ENCODE measurements at regions not wholly inside any gene's neighbourhood (a gene's known extent, or its start where the extent isn't known, plus 50 kb on each side); places are given as distances from the start of the nearest gene placed in this dataset.

DNA sequence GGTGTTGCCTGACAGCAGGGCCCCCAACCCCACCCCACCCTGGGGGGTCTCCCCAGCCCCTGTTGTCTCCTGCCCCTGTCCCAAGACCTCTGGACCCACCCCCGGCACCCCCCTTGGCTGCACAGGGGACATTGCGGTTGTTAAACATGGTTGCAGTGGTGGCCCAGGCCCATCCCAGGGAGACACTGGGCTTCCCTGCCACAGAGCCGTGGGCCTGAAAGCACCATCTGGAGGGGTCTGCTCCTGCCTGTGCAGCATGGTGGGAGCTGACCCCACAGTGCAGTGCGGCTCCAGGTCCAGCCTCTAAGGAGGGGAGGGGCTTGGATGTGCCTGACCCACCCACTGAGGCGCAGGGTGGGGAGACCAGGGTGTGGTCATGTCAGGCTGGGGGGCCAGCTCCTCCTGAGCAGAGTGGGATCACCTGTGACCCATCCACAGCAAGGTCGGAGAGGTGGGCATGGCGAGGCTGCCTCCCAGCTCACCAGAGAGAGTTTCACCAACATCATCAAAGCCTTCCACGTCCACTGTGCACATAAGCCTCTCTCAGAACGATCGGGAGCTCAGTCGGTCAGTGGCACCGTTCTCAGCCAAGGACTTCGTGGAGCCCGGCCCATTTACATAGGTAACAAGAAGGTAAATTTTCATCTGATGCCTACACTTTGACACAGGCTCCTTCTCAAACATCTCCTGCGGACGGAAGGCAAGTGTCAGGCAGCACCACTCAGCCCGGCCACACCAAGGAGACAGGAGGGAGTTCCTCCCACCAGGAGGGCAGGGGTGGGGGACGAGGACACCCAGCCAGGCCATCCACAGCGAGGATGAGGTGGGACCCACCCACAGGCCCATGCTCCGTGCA lies 201.1 kb downstream of the BRD1 start:
- DNase-seq = no peak

DNA sequence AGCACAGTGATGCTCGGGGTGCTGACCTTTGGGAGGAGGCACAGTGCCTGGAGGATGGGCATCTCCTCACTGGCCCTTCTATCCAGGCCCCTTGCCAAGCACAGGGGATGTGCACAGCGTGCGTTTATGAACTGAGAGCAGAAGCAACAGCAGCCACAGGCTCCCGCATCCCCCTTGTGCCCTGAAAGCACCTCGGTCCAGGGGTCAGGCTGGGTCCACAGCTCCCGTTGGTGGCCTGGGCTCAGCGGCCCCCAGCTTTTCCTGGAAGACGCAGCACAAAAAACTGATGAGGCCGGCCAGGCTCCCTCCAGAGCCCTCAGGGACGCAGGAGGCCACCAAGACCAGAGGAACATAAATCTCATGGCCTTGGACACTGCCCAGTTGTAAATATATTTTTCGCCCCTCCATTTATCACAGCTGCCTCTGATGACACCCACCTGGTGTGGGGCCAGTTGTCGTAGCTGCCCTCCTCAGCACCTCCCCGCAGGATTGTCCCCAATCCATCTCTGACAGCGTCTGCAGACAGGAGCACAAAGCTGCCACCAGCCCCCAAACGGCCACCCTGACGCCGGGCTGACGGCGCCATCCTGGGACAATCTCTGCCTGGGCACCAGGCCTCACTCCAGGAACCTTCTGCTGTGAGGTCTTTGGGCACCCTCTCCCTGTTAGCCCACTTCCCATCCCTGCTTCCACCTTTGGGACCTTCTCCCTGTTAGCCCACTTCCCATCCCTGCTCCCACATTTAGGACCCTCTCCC lies 203.1 kb downstream of the BRD1 start:
- no peak for DNase-seq

- no peak for DNase-seq
These were observed 204.0 kb downstream of the BRD1 start for GRCh38 chr22:49623715-49624114.

GRCh38 chr22:49623176-49623575 lies 204.5 kb downstream of the BRD1 start:
- no peak for DNase-seq

GRCh38 chr22:49622241-49623105 lies 205.2 kb downstream of the BRD1 start:
- no peak for DNase-seq

- no peak for DNase-seq
These were observed 206.0 kb downstream of the BRD1 start for GRCh38 chr22:49621601-49622210.

DNA sequence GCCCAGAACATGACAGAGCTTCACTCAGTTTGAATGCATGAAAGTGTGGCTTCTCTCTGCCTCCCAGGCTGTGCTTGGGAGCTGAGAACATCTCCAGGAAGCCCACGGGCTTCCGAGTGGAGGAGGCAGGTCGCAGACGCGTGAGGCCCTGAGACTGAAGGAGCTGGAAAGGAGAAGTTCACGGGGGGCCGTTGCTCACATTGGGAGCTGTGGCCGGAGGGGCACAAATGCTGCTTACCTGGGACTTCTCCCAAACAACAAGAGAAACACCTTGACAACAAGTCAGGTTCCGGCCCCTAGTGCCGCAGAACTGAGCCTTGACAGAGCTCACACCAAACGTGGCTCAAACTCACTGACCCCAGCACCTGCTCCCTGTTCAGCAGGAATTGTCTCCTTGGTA lies 207.0 kb downstream of the BRD1 start:
- no peak for DNase-seq

- DNase-seq = no peak
These were observed 207.6 kb downstream of the BRD1 start for GRCh38 chr22:49620003-49620556.

DNA sequence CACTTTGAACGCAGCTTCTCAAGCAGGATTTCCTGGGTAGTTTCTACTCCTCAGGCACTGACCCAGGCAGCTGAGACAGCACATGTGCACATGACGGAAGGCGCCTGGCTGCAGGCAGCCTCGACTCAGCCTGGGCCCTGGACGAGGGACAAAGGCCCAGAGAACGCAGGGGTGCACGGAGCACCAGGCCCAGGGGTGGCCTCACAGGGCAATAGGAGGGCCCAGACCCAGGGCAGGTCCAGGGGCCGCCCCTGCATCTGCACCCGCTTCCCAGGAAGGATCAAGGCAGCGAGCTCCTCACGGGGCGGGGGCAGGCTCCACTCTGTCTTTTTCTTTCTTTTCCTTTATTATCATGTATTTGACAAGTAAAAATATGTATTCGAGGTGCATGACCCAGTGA lies 208.4 kb downstream of the BRD1 start:
- no peak for DNase-seq

DNA sequence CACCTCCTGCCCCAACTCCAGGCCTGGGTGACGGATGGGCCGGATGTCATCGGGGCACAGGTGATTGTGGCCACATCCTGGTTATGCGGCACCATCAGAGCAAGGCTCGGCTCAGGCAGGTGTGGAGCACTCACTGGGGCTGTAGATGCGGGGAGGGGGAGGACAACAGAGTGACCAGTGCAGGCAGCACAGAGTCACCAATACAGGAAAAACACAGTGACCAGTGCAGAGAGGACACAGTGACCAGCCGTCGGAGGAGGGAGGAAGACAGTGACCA lies 209.1 kb downstream of the BRD1 start:
- no peak for DNase-seq

- no peak for DNase-seq
These were observed 209.6 kb downstream of the BRD1 start for GRCh38 chr22:49617866-49618676.

GRCh38 chr22:49617264-49617663 lies 210.4 kb downstream of the BRD1 start:
- DNase-seq = no peak

DNA sequence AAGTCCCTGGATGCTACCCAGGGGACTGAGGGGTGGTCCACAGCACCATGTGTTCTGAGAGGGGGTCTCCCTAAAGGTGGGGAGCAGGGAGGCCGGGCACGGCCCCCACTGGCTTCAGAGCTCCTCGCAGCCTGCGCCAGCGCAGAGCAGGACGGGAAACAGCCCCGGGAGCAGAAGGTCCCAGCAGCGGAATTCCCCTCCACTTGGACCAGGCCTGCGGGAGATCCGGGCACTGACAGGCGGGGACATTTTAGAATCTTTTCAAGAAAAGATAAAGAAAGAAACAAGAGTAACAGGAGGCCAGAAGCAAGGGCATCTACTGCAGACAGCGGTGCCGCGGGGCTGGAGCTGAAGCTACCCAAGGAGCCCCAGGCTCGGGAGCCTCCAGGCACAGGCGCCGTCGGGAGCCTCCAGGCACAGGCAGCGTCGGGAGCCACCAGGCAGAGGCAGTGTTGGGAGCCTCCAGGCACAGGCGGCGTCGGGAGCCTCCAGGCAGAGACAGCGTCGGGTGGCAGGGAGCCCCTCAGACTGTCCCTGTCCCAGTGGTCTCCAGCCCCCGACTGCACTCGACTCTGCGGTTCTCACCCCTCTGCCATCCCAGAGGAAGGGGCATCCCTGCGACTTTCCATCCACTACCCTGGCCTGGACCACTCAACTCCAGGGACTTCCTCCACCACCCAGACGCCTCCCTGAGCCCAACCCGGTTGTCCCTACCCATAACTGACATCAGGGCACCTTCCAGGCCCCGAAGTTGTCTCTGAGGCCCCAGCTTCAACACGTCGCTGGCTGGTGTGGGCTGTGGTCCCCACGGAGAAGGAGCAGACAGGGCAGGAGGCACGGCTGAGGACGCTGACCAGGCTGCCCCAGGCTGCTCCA lies 211.1 kb downstream of the BRD1 start:
- DNase-seq = no peak

DNA sequence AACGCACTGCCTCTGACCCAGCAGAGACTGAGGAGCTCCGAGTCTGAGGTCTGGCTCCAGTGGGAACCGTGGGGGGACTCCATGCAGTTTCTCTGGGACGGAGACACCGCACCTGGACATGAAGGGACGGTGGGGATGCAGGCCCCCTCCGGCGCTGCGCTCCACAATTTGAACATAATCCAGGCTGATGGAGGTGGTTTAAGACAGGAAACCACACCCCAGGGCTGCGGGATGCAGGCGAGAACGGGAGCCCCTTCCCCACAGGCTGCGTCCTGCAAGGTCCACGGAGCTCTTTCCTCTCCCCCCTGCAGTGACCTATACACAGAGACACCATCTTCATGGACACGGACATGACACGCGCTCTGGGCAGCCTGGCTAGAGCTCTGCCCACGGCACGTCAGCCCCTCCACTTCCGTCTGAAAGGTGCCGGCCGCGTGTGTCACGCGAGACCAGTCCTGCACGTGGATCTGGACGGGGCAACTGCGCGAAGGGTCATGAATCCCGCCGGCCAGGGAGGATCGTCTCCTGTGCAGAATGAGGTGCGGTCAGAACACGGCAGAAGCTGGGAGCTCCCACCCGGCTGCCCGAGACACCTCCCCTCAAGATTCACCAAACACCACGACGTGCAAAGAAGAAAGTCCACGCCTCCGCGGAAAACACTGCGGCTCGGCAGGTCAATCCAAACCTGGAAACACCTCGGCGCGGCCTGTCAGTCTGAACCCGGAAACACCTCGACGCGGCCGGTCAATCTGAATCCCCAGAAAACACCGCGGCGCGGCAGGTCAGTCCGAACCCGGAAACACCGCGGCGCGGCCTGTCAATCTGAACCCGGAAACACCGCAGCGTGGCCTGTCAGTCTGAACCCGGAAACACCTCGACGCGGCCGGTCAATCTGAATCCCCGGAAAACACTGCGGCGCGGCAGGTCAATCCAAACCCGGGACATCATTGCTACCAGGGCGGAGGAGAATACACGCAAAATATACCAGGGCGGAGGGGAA lies 212.4 kb downstream of the BRD1 start:
- no peak for DNase-seq

GRCh38 chr22:49613511-49614270 lies 214.0 kb downstream of the BRD1 start:
- no peak for DNase-seq

GRCh38 chr22:49613108-49613507 lies 214.6 kb downstream of the BRD1 start:
- DNase-seq = no peak

DNA sequence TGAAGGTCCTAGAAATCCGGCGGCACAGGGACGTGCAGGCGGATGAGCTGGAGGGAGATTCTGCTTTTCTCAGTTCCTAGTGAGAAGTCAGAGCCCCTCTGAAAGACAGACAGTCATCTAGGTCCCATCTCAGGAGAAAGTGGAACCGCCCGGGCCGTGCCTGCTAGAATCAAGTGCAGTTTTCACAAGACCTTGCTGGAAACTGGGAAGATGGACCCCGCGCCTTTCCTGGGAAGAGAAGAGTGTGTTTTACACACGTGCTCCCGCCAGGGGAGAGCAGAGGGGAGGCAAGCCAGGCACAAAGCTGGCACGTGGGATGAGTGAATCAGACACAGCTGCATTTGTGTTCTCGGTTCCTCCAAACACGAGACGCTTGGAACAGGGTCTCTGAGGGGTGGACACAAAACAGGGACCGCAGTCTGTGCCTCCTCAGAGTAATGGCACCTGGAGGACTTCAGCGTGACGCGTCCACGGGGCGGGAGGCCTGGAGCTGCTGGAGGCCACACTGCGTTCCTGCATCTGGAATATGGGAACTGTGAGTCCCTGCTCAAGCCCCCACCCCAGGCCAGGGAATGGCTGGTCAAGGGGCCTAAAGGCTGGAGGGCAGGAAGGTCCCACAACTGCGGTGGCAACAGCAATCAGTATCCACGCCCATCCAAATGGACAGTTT lies 218.3 kb downstream of the BRD1 start:
- DNase-seq = no peak

Data from amygdala (tissue), 56 donors.